Nephron progenitor cell (in vitro differentiated cells): ENCODE measurements at regions not wholly inside any gene's neighbourhood (a gene's known extent, or its start where the extent isn't known, plus 50 kb on each side); places are given as distances from the start of the nearest gene placed in this dataset.

Experiments
- DNase-seq: peaks from one replicate; pipeline ENCODE4 v3.0.0; 2021
- H3K27ac Mint-ChIP-seq: 2 replicates; pipeline ENCODE4 v1.8.0; 2021; ENCODE audit warnings: mild to moderate bottlenecking, moderate library complexity, mixed read lengths
- H3K27me3 Mint-ChIP-seq: 2 replicates; pipeline ENCODE4 v1.8.0; 2021; ENCODE audit warnings: mild to moderate bottlenecking, low read depth, mixed read lengths; ENCODE audit not compliant: poor library complexity
- H3K36me3 Mint-ChIP-seq: 2 replicates; pipeline ENCODE4 v1.8.0; 2021; ENCODE audit warnings: low read depth, mixed read lengths
- H3K4me1 Mint-ChIP-seq: 2 replicates; pipeline ENCODE4 v1.8.0; 2021; ENCODE audit warnings: mixed read lengths
- H3K4me3 Mint-ChIP-seq: 2 replicates; pipeline ENCODE4 v1.8.0; 2021; ENCODE audit warnings: mild to moderate bottlenecking, moderate library complexity, mixed read lengths
- H3K9me3 Mint-ChIP-seq: 2 replicates; pipeline ENCODE4 v1.8.0; 2021; ENCODE audit warnings: mild to moderate bottlenecking, moderate library complexity, mixed read lengths
- CTCF ChIP-seq: fragments of 200-600 bp; sonication (generic); IDR thresholded peaks from 2 replicates; pipeline ENCODE4 v1.5.0; 2021; ENCODE audit warnings: antibody characterized with exemption

GRCh38 chr14:89574420-89574819, 157.4 kb upstream of the FOXN3 start:
- Mint-ChIP-seq H3K9me3 (no peaks in the 10 kb centered on the region), H3K4me3 (no peak overlapping the region), H3K27ac (no peak overlapping the region), H3K27me3 (peaks cover 3% of the 10 kb centered on the region), H3K4me1 (peaks cover 40% of the 10 kb centered on the region), H3K36me3 (no peaks in the 10 kb centered on the region)
- no peak for DNase-seq
- TF ChIP-seq CTCF: no peak

- DNase-seq: no peak
- no peaks in the 10 kb centered on the region for H3K27me3 Mint-ChIP-seq
- no peak overlapping the region for H3K4me3 Mint-ChIP-seq
- TF ChIP-seq CTCF: no peak
- no peak overlapping the region for H3K27ac Mint-ChIP-seq
- H3K9me3 Mint-ChIP-seq: no peaks in the 10 kb centered on the region
- H3K4me1 Mint-ChIP-seq: peaks cover 34% of the 10 kb centered on the region
- H3K36me3 Mint-ChIP-seq: no peaks in the 10 kb centered on the region
These were observed 156.3 kb upstream of the FOXN3 start for GRCh38 chr14:89573399-89573657.

GRCh38 chr14:89572596-89573398, 155.8 kb upstream of the FOXN3 start:
- peaks cover 3% of the 10 kb centered on the region for H3K27me3 Mint-ChIP-seq
- H3K9me3 Mint-ChIP-seq: no peaks in the 10 kb centered on the region

GRCh38 chr14:89571491-89571890, 154.5 kb upstream of the FOXN3 start:
- peaks cover 3% of the 10 kb centered on the region for H3K27me3 Mint-ChIP-seq
- H3K36me3 Mint-ChIP-seq: no peaks in the 10 kb centered on the region
- peaks cover 25% of the 10 kb centered on the region for H3K4me1 Mint-ChIP-seq
- DNase-seq: no peak
- H3K27ac Mint-ChIP-seq: no peak overlapping the region
- TF ChIP-seq CTCF: no peak
- H3K9me3 Mint-ChIP-seq: no peaks in the 10 kb centered on the region
- no peak overlapping the region for H3K4me3 Mint-ChIP-seq

More at GRCh38 chr14:89572596-89573398, 155.8 kb upstream of the FOXN3 start:
- no peak for DNase-seq
- TF ChIP-seq CTCF: no peak
- no peak overlapping the region for H3K27ac Mint-ChIP-seq
- H3K4me3 Mint-ChIP-seq: no peak overlapping the region
- H3K36me3 Mint-ChIP-seq: no peaks in the 10 kb centered on the region
- peaks cover 29% of the 10 kb centered on the region for H3K4me1 Mint-ChIP-seq

GRCh38 chr14:89566644-89567415, 149.8 kb upstream of the FOXN3 start:
- Mint-ChIP-seq H3K9me3 (no peaks in the 10 kb centered on the region), H3K27ac (no peak overlapping the region), H3K4me1 (peaks cover 28% of the 10 kb centered on the region), H3K4me3 (no peak overlapping the region), H3K36me3 (peaks cover under 1% of the 10 kb centered on the region), H3K27me3 (peaks cover 3% of the 10 kb centered on the region)
- no peak for TF ChIP-seq CTCF
- no peak for DNase-seq
